ENCODE measurements at regions not wholly inside any gene's neighbourhood (a gene's known extent, or its start where the extent isn't known, plus 50 kb on each side); places are given as distances from the start of the nearest gene placed in this dataset.

GRCh38 chr2:217527590-217528202, 475.1 kb downstream of the TNS1 start:
- TF ChIP-seq EZH2 (IDR thresholded peaks at IDR 0.05) (no peak), POLR2AphosphoS5 (IDR thresholded peaks at IDR 0.05; ENCODE audit: borderline replicate concordance, low read depth, low read length) (no peak)

All from SK-N-MC (cell line).